ENCODE measurements at regions not wholly inside any gene's neighbourhood (a gene's known extent, or its start where the extent isn't known, plus 50 kb on each side); places are given as distances from the start of the nearest gene placed in this dataset.

GRCh38 chr5:57703721-57704120, 221.1 kb upstream of the ACTBL2 start (continued):
- TF ChIP-seq PHF8 (conservative IDR thresholded peaks at IDR 0.05; ENCODE audit: low read depth, low read length): no peak

GRCh38 chr5:57700484-57700883, 217.9 kb upstream of the ACTBL2 start:
- Histone ChIP-seq H2BK5ac (ENCODE audit: low read depth, low read length) (no peak overlapping the region), H3K9ac (replicated peaks in 1 of 4; ENCODE audit: extremely low read depth in 1 of 4, low read depth in 3 of 4, low read length in 3 of 4) (no peak overlapping the region), H4K20me1 (replicated peaks in 1 of 2; ENCODE audit: control insufficient read depth in 1 of 2, insufficient read depth in 2 of 2, low read length in 2 of 2) (no peaks in the 10 kb centered on the region), H3K4me1 (replicated peaks in 1 of 4; ENCODE audit: control insufficient read depth in 3 of 4, insufficient read depth in 4 of 4, low read length in 3 of 4) (no peaks in the 10 kb centered on the region), H3K4me2 (ENCODE audit: insufficient read depth in 1 of 2, low read depth in 2 of 2, low read length in 2 of 2) (no peak overlapping the region), H3K56ac (replicated peaks; ENCODE audit: insufficient read length, low read depth, low read length) (no peak overlapping the region), H2BK15ac (ENCODE audit: low read length) (no peak overlapping the region), H4K5ac (ENCODE audit: insufficient read length, low read depth, low read length) (no peak overlapping the region), H2AFZ (ENCODE audit: low read length) (no peak overlapping the region), H3K36me3 (ENCODE audit: control insufficient read depth in 2 of 4, insufficient read depth in 4 of 4, low read length in 3 of 4) (no peaks in the 10 kb centered on the region; a peak in 1 of 8 replicates), H3K9me3 (ENCODE audit: insufficient read depth in 2 of 2, low read depth in 1 of 2, low read length in 1 of 2) (no peaks in the 10 kb centered on the region), H3K27ac (ENCODE audit: low read depth, low read length) (no peak overlapping the region), H3K27me3 (replicated peaks in 1 of 4; ENCODE audit: control insufficient read depth in 3 of 4, extremely low read depth in 1 of 4, insufficient read depth in 3 of 4, low read length in 3 of 4) (no peaks in the 10 kb centered on the region), H3K14ac (ENCODE audit: insufficient read length) (no peak overlapping the region), H3K23ac (ENCODE audit: insufficient read length) (no peak overlapping the region), H4K91ac (replicated peaks; ENCODE audit: insufficient read length, low read length) (no peak overlapping the region), H2AK5ac (ENCODE audit: low read depth, low read length) (no peak overlapping the region), H2BK20ac (ENCODE audit: low read length) (no peak overlapping the region), H4K8ac (ENCODE audit: extremely low read depth, insufficient read depth, low read length) (no peak overlapping the region), H3K18ac (ENCODE audit: extremely low read depth, low read length) (no peak overlapping the region), H3K79me2 (ENCODE audit: control insufficient read depth in 1 of 2, insufficient read depth in 2 of 2, low read length in 2 of 2) (no peaks in the 10 kb centered on the region), H3K4me3 (ENCODE audit: extremely low read depth in 1 of 4, insufficient read depth in 2 of 4, low read depth in 3 of 4, low read length in 4 of 4) (no peak overlapping the region), H2BK120ac (replicated peaks; ENCODE audit: low read depth, low read length) (no peak overlapping the region), H2BK12ac (ENCODE audit: low read depth, low read length) (no peak overlapping the region), H3K79me1 (ENCODE audit: low read depth, low read length) (no peaks in the 10 kb centered on the region), H3K4ac (replicated peaks; ENCODE audit: insufficient read length, low read depth, low read length) (no peak overlapping the region), H3K23me2 (ENCODE audit: low read depth, low read length) (no peaks in the 10 kb centered on the region)
- FAIRE-seq (no peak), DNase-seq (ENCODE audit: low read depth in 1 of 2, low spot score in 2 of 2) (no peak)
- WGBS, 2 experiments (ENCODE audit: extremely low coverage in 1 of 2, insufficient coverage in 1 of 2, insufficient read length in 1 of 2, insufficient replicate concordance in 2 of 2, low coverage in 1 of 2, low lambda C conversion rate in 2 of 2, missing lambda C conversion rate in 1 of 2): 97% methylated on average over 2 of the region's 2 CpGs; no CpG with 5 or more reads in 1 of the 2 experiments
- ChIA-PET POLR2A (ENCODE audit: partially characterized antibody) (no interaction called here), CTCF (ENCODE audit: partially characterized antibody) (no interaction called here)
- TF ChIP-seq TCF12 (IDR thresholded peaks at IDR 0.05; ENCODE audit: low read depth, low read length): no peak
- no peak for TF ChIP-seq JUND (IDR thresholded peaks at IDR 0.05; ENCODE audit: low read length)
- no peak for TF ChIP-seq CHD2 (IDR thresholded peaks at IDR 0.05; ENCODE audit: low read length)
- TF ChIP-seq HDAC6 (IDR thresholded peaks at IDR 0.05; ENCODE audit: low read depth, low read length): no peak
- no peak for TF ChIP-seq CHD1 (IDR thresholded peaks at IDR 0.05; ENCODE audit: low read depth, low read length)
- no peak for TF ChIP-seq SIX5 (IDR thresholded peaks at IDR 0.05; ENCODE audit: low read depth, low read length)
- no peak for TF ChIP-seq BRCA1 (IDR thresholded peaks at IDR 0.05; ENCODE audit: low read depth, low read length)
- no peak for TF ChIP-seq RFX5 (IDR thresholded peaks at IDR 0.05; ENCODE audit: borderline replicate concordance, low read depth, low read length)

Data from H1 (cell line).